ENCODE measurements at regions not wholly inside any gene's neighbourhood (a gene's known extent, or its start where the extent isn't known, plus 50 kb on each side); places are given as distances from the start of the nearest gene placed in this dataset.

GRCh38 chr4:13944095-13944511 lies 316.6 kb upstream of the BOD1L1 start (continued):
- no peak for TF ChIP-seq CTCF (conservative IDR thresholded peaks at IDR 0.05; ENCODE audit: low read depth in 2 of 2)
- no peak for TF ChIP-seq ETS1 (IDR thresholded peaks at IDR 0.05)
- TF ChIP-seq STAT1 (IDR thresholded peaks at IDR 0.05; ENCODE audit: unreplicated experiment) = no peak
- no peak for TF ChIP-seq EZH2phosphoT487 (IDR thresholded peaks at IDR 0.05; ENCODE audit: unreplicated experiment)

GRCh38 chr4:13947921-13948320 lies 320.4 kb upstream of the BOD1L1 start:
- no peaks in the 10 kb centered on the region for H3F3A ChIP-seq (replicated peaks; ENCODE audit: low read depth)

GRCh38 chr4:13950491-13950890 lies 323.0 kb upstream of the BOD1L1 start:
- Histone ChIP-seq H3K36me3 (ENCODE audit: insufficient read depth) (no peaks in the 10 kb centered on the region), H3K4me2 (no peak overlapping the region), H3K4me1 (ENCODE audit: insufficient read depth) (peaks cover 5% of the 10 kb centered on the region; the same call in 1 of the 2 replicates), H3K9me2 (ENCODE audit: insufficient read depth) (peaks cover 10% of the 10 kb centered on the region; the same call in 1 of the 2 replicates), H4K20me1 (replicated peaks; ENCODE audit: insufficient read depth) (no peaks in the 10 kb centered on the region), H3K27ac (ENCODE audit: low read depth) (no peak overlapping the region), H3F3A (replicated peaks; ENCODE audit: low read depth) (no peaks in the 10 kb centered on the region), H2AFZ (peak overlapping the region; percentile 65; the same call in 1 of the 2 replicates), H3K27me3 (ENCODE audit: insufficient read depth) (no peaks in the 10 kb centered on the region), H3K79me2 (replicated peaks; ENCODE audit: insufficient read depth) (no peaks in the 10 kb centered on the region), H3K4me3 (no peak overlapping the region)
- ATAC-seq (no peak), DNase-seq (ENCODE audit: low spot score) (no peak)
- no peaks in the 10 kb centered on the region for H3K36me3 Mint-ChIP-seq (ENCODE audit: low read depth)
- H3K4me1 Mint-ChIP-seq = peaks cover 22% of the 10 kb centered on the region
- peaks cover 2% of the 10 kb centered on the region for H3K27me3 Mint-ChIP-seq (ENCODE audit: insufficient read depth, low read depth, poor library complexity)
- H3K27ac Mint-ChIP-seq = 0 out of 2 replicates have a peak overlapping the region, but pooled peaks have one; percentile 14
- H3K4me3 Mint-ChIP-seq = 0 out of 3 replicates have a peak overlapping the region, but pooled peaks have one; percentile 0
- H3K9me3 Mint-ChIP-seq = no peaks in the 10 kb centered on the region
- TF ChIP-seq EZH2 (IDR thresholded peaks at IDR 0.05; ENCODE audit: low read depth, unreplicated experiment) = no peak
- TF ChIP-seq REST (IDR thresholded peaks at IDR 0.05; ENCODE audit: unreplicated experiment) = no peak
- no peak for TF ChIP-seq CREB1 (CRISPR knock-in tag; IDR thresholded peaks at IDR 0.05; ENCODE audit: low read depth)
- TF ChIP-seq ETS1 (IDR thresholded peaks at IDR 0.05) = no peak
- no peak for TF ChIP-seq JUNB (IDR thresholded peaks at IDR 0.05; ENCODE audit: unreplicated experiment)
- no peak for TF ChIP-seq STAT1 (IDR thresholded peaks at IDR 0.05; ENCODE audit: unreplicated experiment)
- no peak for TF ChIP-seq ZNF114 (CRISPR knock-in tag; IDR thresholded peaks at IDR 0.05)
- TF ChIP-seq ZNF331 (CRISPR knock-in tag; IDR thresholded peaks at IDR 0.05; ENCODE audit: low read depth) = no peak
- no peak for TF ChIP-seq EZH2phosphoT487 (IDR thresholded peaks at IDR 0.05; ENCODE audit: unreplicated experiment)

More at GRCh38 chr4:13947921-13948320, 320.4 kb upstream of the BOD1L1 start:
- Histone ChIP-seq H3K4me1 (ENCODE audit: insufficient read depth) (peaks cover 5% of the 10 kb centered on the region; the same call in 1 of the 2 replicates), H3K27ac (ENCODE audit: low read depth) (no peak overlapping the region), H3K9me2 (ENCODE audit: insufficient read depth) (peaks cover 10% of the 10 kb centered on the region; the same call in 1 of the 2 replicates), H4K20me1 (replicated peaks; ENCODE audit: insufficient read depth) (no peaks in the 10 kb centered on the region), H3K4me2 (no peak overlapping the region), H3K36me3 (ENCODE audit: insufficient read depth) (no peaks in the 10 kb centered on the region), H3K79me2 (replicated peaks; ENCODE audit: insufficient read depth) (no peaks in the 10 kb centered on the region), H2AFZ (no peak overlapping the region), H3K4me3 (no peak overlapping the region), H3K27me3 (ENCODE audit: insufficient read depth) (no peaks in the 10 kb centered on the region)
- Mint-ChIP-seq H3K4me3 (no peak overlapping the region), H3K36me3 (ENCODE audit: low read depth) (no peaks in the 10 kb centered on the region), H3K27me3 (ENCODE audit: insufficient read depth, low read depth, poor library complexity) (peaks cover 2% of the 10 kb centered on the region), H3K9me3 (no peaks in the 10 kb centered on the region; the same call in 2 of the 3 replicates), H3K27ac (no peak overlapping the region), H3K4me1 (peaks cover 22% of the 10 kb centered on the region)
- DNase-seq (ENCODE audit: low spot score) (no peak), ATAC-seq (no peak)
- TF ChIP-seq POLR2AphosphoS5 (IDR thresholded peaks at IDR 0.05; ENCODE audit: low read depth) (no peak), ZNF114 (CRISPR knock-in tag; IDR thresholded peaks at IDR 0.05) (no peak)

Measured in GM23338 (cell line).